Right lobe of liver (tissue), 6 donors: ENCODE measurements at regions not wholly inside any gene's neighbourhood (a gene's known extent, or its start where the extent isn't known, plus 50 kb on each side); places are given as distances from the start of the nearest gene placed in this dataset.

Experiments used
- ATAC-seq, 4 donors: fragments of 200-7000 bp; cut with Tn5 transposase; one replicate each; pipeline ENCODE4 v1.9.1; 2020; ENCODE audit warnings: mild to moderate bottlenecking in 4 of 4, moderate library complexity in 4 of 4
- DNase-seq, 3 donors: peaks; one replicate each; pipeline ENCODE4 v3.0.0-alpha.2; 2020
- H3K27ac ChIP-seq, 3 donors: fragments of 200-600 bp; one replicate each; pipeline ENCODE4 v1.8.0; 2022
- H3K27me3 ChIP-seq, 2 donors: fragments of 200-600 bp; one replicate each; pipeline ENCODE4 v1.8.0; 2022
- H3K36me3 ChIP-seq, 4 donors: fragments of 200-600 bp; sonication (generic) in 1 of 4; one replicate each; pipeline versions ENCODE4 v1.5.1 to v1.8.0; 2017 to 2022; ENCODE audit warnings: control low read depth in 1 of 4
- H3K4me1 ChIP-seq, 4 donors: fragments of 200-600 bp; sonication (generic) in 1 of 4; one replicate each; pipeline versions ENCODE4 v1.5.1 to v1.8.0; 2017 to 2022; ENCODE audit warnings: control low read depth in 1 of 4
- H3K4me3 ChIP-seq, 3 donors: fragments of 200-600 bp; one replicate each; pipeline ENCODE4 v1.8.0; 2022
- H3K9me3 ChIP-seq, 4 donors: fragments of 200-600 bp; sonication (generic) in 1 of 4; one replicate each; pipeline versions ENCODE4 v1.5.1 to v1.8.0; 2017 to 2022; ENCODE audit warnings: control low read depth in 1 of 4
- CTCF ChIP-seq, 4 donors: fragments of 200-600 bp in 3 of 4; fragments of 450-650 bp in 1 of 4; IDR thresholded peaks; one replicate each; pipeline versions ENCODE4 v1.5.1 to v1.8.0; 2016 to 2022; ENCODE audit warnings: antibody characterized with exemption in 4 of 4, mild to moderate bottlenecking in 2 of 4
- POLR2A ChIP-seq: fragments of 450-650 bp; IDR thresholded peaks from one replicate; pipeline ENCODE4 v1.6.1; 2017; ENCODE audit warnings: antibody characterized with exemption, mild to moderate bottlenecking
- WGBS: methylation state at CpG from one replicate; pipeline ENCODE4 v1.1.6; 2018; ENCODE audit warnings: low coverage, low lambda C conversion rate; ENCODE audit not compliant: insufficient coverage; ENCODE audit errors: missing lambda C conversion rate; 5-methylcytosine and 5-hydroxymethylcytosine counted together
- intact Hi-C, 2 donors: fragments of 100-400 bp; cut with DNase I; formaldehyde crosslinking; loops; one replicate each; pipeline versions ENCODE4 v1.11.2 to v1.14.1; 2022
- donor health status: DM: no; HTN: yes; CAD: no.
- donor health status: DM: no; HTN: no; CAD: no.
- donor health status: DM: no; HTN: no; CAD: no.
- donor health status: DM: no; HTN: yes; CAD: no.
- donor health status: DM: no; HTN: yes; CAD: no.

- Histone ChIP-seq H3K27ac (no peak overlapping the region), H3K4me1 (no peaks in the 10 kb centered on the region), H3K9me3 (no peaks in the 10 kb centered on the region), H3K4me3 (no peak overlapping the region), H3K27me3 (no peaks in the 10 kb centered on the region), H3K36me3 (no peaks in the 10 kb centered on the region)
- TF ChIP-seq POLR2A: no peak
- no peak for TF ChIP-seq CTCF (IDR thresholded peaks at IDR 0.05)
- intact Hi-C loops: no loop called here
- DNase-seq: no peak
- ATAC-seq: no peak
These were observed 201.2 kb upstream of the FOXG1 start for GRCh38 chr14:28565345-28565744.

DNA sequence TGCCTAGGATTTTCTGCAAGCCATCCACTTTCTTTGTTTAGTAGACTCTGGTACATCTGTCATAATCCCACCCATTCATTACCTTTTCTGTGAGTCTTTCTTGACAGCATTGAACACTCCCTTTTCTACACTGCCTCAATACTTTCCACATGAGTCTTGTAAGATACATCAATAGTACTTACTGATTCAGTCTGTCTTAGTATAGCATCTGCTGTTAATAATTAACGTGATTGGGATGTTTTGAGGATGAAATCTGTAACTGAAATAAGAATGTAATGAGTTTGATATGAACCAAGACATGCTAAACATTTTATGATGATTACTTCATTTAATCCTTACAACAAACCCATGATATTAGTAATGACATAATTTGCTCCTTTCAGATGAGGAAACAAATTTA is 196.2 kb upstream of the FOXG1 start:
- WGBS: 7% methylated on average over 1 of the region's 1 CpG
- no peak overlapping the region for H3K4me3 ChIP-seq
- no peaks in the 10 kb centered on the region for H3K4me1 ChIP-seq
- DNase-seq: no peak
- no peak overlapping the region for H3K27ac ChIP-seq
- no peaks in the 10 kb centered on the region for H3K9me3 ChIP-seq
- no peak for TF ChIP-seq CTCF (IDR thresholded peaks at IDR 0.05)
- intact Hi-C loops: no loop called here
- no peak for ATAC-seq
- H3K36me3 ChIP-seq: no peaks in the 10 kb centered on the region
- H3K27me3 ChIP-seq: no peaks in the 10 kb centered on the region

GRCh38 chr14:28571636-28572035 is 195.0 kb upstream of the FOXG1 start:
- H3K27ac ChIP-seq: no peak overlapping the region
- DNase-seq: no peak
- H3K4me3 ChIP-seq: no peak overlapping the region
- TF ChIP-seq CTCF (IDR thresholded peaks at IDR 0.05): no peak
- no peak for TF ChIP-seq POLR2A
- no peak for ATAC-seq
- H3K4me1 ChIP-seq: no peaks in the 10 kb centered on the region
- no peaks in the 10 kb centered on the region for H3K9me3 ChIP-seq
- no peaks in the 10 kb centered on the region for H3K27me3 ChIP-seq
- 51% methylated on average over 2 of the region's 2 CpGs for WGBS
- no peaks in the 10 kb centered on the region for H3K36me3 ChIP-seq
- intact Hi-C loops: no loop called here

DNA sequence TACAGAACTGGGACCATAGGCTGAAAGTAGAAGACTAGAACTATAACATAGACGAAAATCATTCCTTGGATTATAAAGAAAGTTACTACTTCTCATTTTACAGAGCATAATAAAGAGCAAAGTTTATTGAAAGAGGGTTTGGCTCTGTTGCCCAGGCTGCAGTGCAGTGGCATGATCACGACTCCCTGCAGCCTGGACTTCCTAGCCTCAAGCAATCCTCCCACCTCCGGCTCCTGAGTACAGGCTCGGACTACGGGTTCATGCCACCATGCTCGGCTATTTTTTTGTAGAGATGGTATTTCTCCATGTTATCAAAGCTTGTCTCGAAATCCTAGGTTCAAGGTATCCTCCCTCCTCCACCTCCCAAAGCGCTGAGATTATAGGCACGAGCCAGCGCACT is 190.1 kb upstream of the FOXG1 start:
- Histone ChIP-seq H3K27me3 (no peaks in the 10 kb centered on the region), H3K9me3 (no peaks in the 10 kb centered on the region), H3K4me1 (no peaks in the 10 kb centered on the region), H3K27ac (no peak overlapping the region), H3K36me3 (no peaks in the 10 kb centered on the region), H3K4me3 (no peak overlapping the region)
- intact Hi-C loops: no loop called here
- DNase-seq (no peak), ATAC-seq (no peak)
- 67% methylated on average over 6 of the region's 10 CpGs for WGBS
- TF ChIP-seq POLR2A: no peak
- no peak for TF ChIP-seq CTCF (IDR thresholded peaks at IDR 0.05)

DNA sequence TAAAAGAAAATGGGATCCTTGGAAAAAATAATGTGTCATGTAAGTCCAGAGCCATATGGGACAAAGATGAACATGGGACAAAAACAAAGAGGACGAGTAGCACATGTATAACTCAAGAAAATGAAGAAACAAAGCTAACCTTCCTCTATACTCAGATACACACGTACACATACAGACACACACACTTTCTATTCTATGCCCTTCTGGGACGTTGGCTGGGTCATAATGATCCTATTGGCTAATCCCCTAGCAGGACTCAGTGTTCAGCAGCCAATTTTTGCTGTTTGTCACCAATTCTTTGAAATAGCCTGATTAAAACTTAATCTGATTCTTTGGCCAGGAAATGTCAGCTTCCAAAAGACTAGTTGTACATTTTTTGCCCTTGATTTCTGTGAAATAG is 189.4 kb upstream of the FOXG1 start:
- no peak for DNase-seq
- H3K4me3 ChIP-seq: no peak overlapping the region
- TF ChIP-seq POLR2A: no peak
- TF ChIP-seq CTCF (IDR thresholded peaks at IDR 0.05): no peak
- H3K4me1 ChIP-seq: no peaks in the 10 kb centered on the region
- H3K27me3 ChIP-seq: no peaks in the 10 kb centered on the region
- H3K36me3 ChIP-seq: no peaks in the 10 kb centered on the region
- 31% methylated on average over 3 of the region's 3 CpGs for WGBS
- no peak for ATAC-seq
- intact Hi-C loops: no loop called here
- H3K27ac ChIP-seq: no peak overlapping the region
- H3K9me3 ChIP-seq: no peaks in the 10 kb centered on the region
